ENCODE measurements at regions not wholly inside any gene's neighbourhood (a gene's known extent, or its start where the extent isn't known, plus 50 kb on each side); places are given as distances from the start of the nearest gene placed in this dataset.
"Not testable (repeated sequence)": the region's sequence is repeated elsewhere in the genome, so short reads cannot be mapped to it uniquely, and the experiment has no call there.

GRCh38 chr20:48039514-48039913 lies 254.2 kb upstream of the SULF2 start:
- Histone ChIP-seq H3K27ac (ENCODE audit: low read depth, low read length) (no peak overlapping the region), H3K4me1 (ENCODE audit: control insufficient read depth, insufficient read depth, low read length) (peaks cover 5% of the 10 kb centered on the region; the same call in 1 of the 2 replicates)

GRCh38 chr20:48038713-48039112 lies 253.4 kb upstream of the SULF2 start:
- Histone ChIP-seq H3K27ac (ENCODE audit: low read depth, low read length) (no peak overlapping the region), H3K4me1 (ENCODE audit: control insufficient read depth, insufficient read depth, low read length) (peaks cover 5% of the 10 kb centered on the region; the same call in 1 of the 2 replicates), H3K27me3 (ENCODE audit: control insufficient read depth, insufficient read depth, low read length) (no peaks in the 10 kb centered on the region), H3K4me3 (ENCODE audit: low read depth, low read length) (no peak overlapping the region), H3K9me3 (ENCODE audit: control insufficient read depth, insufficient read depth, low read depth, low read length) (peaks cover 23% of the 10 kb centered on the region), H3K36me3 (ENCODE audit: control insufficient read depth, insufficient read depth, low read length) (no peaks in the 10 kb centered on the region), H3K9ac (ENCODE audit: low read length) (no peak overlapping the region)

More at GRCh38 chr20:48039514-48039913, 254.2 kb upstream of the SULF2 start:
- no peaks in the 10 kb centered on the region for H3K27me3 ChIP-seq (ENCODE audit: control insufficient read depth, insufficient read depth, low read length)
- H3K9ac ChIP-seq (ENCODE audit: low read length) = no peak overlapping the region
- H3K4me3 ChIP-seq (ENCODE audit: low read depth, low read length) = no peak overlapping the region
- no peaks in the 10 kb centered on the region for H3K36me3 ChIP-seq (ENCODE audit: control insufficient read depth, insufficient read depth, low read length)
- peaks cover 23% of the 10 kb centered on the region for H3K9me3 ChIP-seq (ENCODE audit: control insufficient read depth, insufficient read depth, low read depth, low read length)

GRCh38 chr20:48037798-48038197 lies 252.5 kb upstream of the SULF2 start:
- H3K36me3 ChIP-seq (ENCODE audit: control insufficient read depth, insufficient read depth, low read length); H3K4me3 ChIP-seq (ENCODE audit: low read depth, low read length); H3K27me3 ChIP-seq (ENCODE audit: control insufficient read depth, insufficient read depth, low read length); H3K4me1 ChIP-seq (ENCODE audit: control insufficient read depth, insufficient read depth, low read length); H3K9ac ChIP-seq (ENCODE audit: low read length); H3K27ac ChIP-seq (ENCODE audit: low read depth, low read length): not testable (repeated sequence)
- peaks cover 20% of the 10 kb centered on the region for H3K9me3 ChIP-seq (ENCODE audit: control insufficient read depth, insufficient read depth, low read depth, low read length)

GRCh38 chr20:48035961-48036731 lies 250.9 kb upstream of the SULF2 start:
- H3K4me3 ChIP-seq (ENCODE audit: low read depth, low read length) = no peak overlapping the region
- H3K27me3 ChIP-seq (ENCODE audit: control insufficient read depth, insufficient read depth, low read length) = no peaks in the 10 kb centered on the region
- peaks cover 5% of the 10 kb centered on the region; the same call in 1 of the 2 replicates for H3K4me1 ChIP-seq (ENCODE audit: control insufficient read depth, insufficient read depth, low read length)
- H3K9ac ChIP-seq (ENCODE audit: low read length) = no peak overlapping the region
- peaks cover 19% of the 10 kb centered on the region; the same call in 1 of the 2 replicates for H3K9me3 ChIP-seq (ENCODE audit: control insufficient read depth, insufficient read depth, low read depth, low read length)
- H3K27ac ChIP-seq (ENCODE audit: low read depth, low read length) = no peak overlapping the region
- no peaks in the 10 kb centered on the region for H3K36me3 ChIP-seq (ENCODE audit: control insufficient read depth, insufficient read depth, low read length)

GRCh38 chr20:48034751-48035150 lies 249.5 kb upstream of the SULF2 start:
- Histone ChIP-seq H3K36me3 (ENCODE audit: control insufficient read depth, insufficient read depth, low read length) (no peaks in the 10 kb centered on the region), H3K9me3 (ENCODE audit: control insufficient read depth, insufficient read depth, low read depth, low read length) (peaks cover 13% of the 10 kb centered on the region; the same call in 1 of the 2 replicates), H3K9ac (ENCODE audit: low read length) (no peak overlapping the region), H3K27ac (ENCODE audit: low read depth, low read length) (no peak overlapping the region), H3K4me3 (ENCODE audit: low read depth, low read length) (no peak overlapping the region), H3K4me1 (ENCODE audit: control insufficient read depth, insufficient read depth, low read length) (peaks cover 5% of the 10 kb centered on the region; the same call in 1 of the 2 replicates), H3K27me3 (ENCODE audit: control insufficient read depth, insufficient read depth, low read length) (no peaks in the 10 kb centered on the region)

GRCh38 chr20:48033005-48033404 lies 247.7 kb upstream of the SULF2 start:
- not testable (repeated sequence) for H3K36me3 ChIP-seq (ENCODE audit: control insufficient read depth, insufficient read depth, low read length); H3K4me1 ChIP-seq (ENCODE audit: control insufficient read depth, insufficient read depth, low read length); H3K27ac ChIP-seq (ENCODE audit: low read depth, low read length); H3K4me3 ChIP-seq (ENCODE audit: low read depth, low read length); H3K27me3 ChIP-seq (ENCODE audit: control insufficient read depth, insufficient read depth, low read length); H3K9ac ChIP-seq (ENCODE audit: low read length)
- peaks cover 13% of the 10 kb centered on the region; the same call in 1 of the 2 replicates for H3K9me3 ChIP-seq (ENCODE audit: control insufficient read depth, insufficient read depth, low read depth, low read length)

- Histone ChIP-seq H3K9ac (ENCODE audit: low read length) (no peak overlapping the region), H3K36me3 (ENCODE audit: control insufficient read depth, insufficient read depth, low read length) (no peaks in the 10 kb centered on the region), H3K4me3 (ENCODE audit: low read depth, low read length) (no peak overlapping the region), H3K27ac (ENCODE audit: low read depth, low read length) (no peak overlapping the region), H3K27me3 (ENCODE audit: control insufficient read depth, insufficient read depth, low read length) (no peaks in the 10 kb centered on the region), H3K9me3 (ENCODE audit: control insufficient read depth, insufficient read depth, low read depth, low read length) (peaks cover 13% of the 10 kb centered on the region; the same call in 1 of the 2 replicates), H3K4me1 (ENCODE audit: control insufficient read depth, insufficient read depth, low read length) (peaks cover 8% of the 10 kb centered on the region)
Measured at GRCh38 chr20:48031122-48031521, 245.8 kb upstream of the SULF2 start.

- H3K4me1 ChIP-seq (ENCODE audit: control insufficient read depth, insufficient read depth, low read length) = peaks cover 19% of the 10 kb centered on the region
- no peak overlapping the region for H3K9ac ChIP-seq (ENCODE audit: low read length)
- no peak overlapping the region for H3K4me3 ChIP-seq (ENCODE audit: low read depth, low read length)
- no peaks in the 10 kb centered on the region for H3K36me3 ChIP-seq (ENCODE audit: control insufficient read depth, insufficient read depth, low read length)
- H3K9me3 ChIP-seq (ENCODE audit: control insufficient read depth, insufficient read depth, low read depth, low read length) = no peaks in the 10 kb centered on the region
- no peaks in the 10 kb centered on the region for H3K27me3 ChIP-seq (ENCODE audit: control insufficient read depth, insufficient read depth, low read length)
- no peak overlapping the region for H3K27ac ChIP-seq (ENCODE audit: low read depth, low read length)
Measured at GRCh38 chr20:48026981-48027592, 241.8 kb upstream of the SULF2 start.

GRCh38 chr20:48025661-48026060 lies 240.4 kb upstream of the SULF2 start:
- Histone ChIP-seq H3K27me3 (ENCODE audit: control insufficient read depth, insufficient read depth, low read length) (no peaks in the 10 kb centered on the region), H3K27ac (ENCODE audit: low read depth, low read length) (no peak overlapping the region), H3K9ac (ENCODE audit: low read length) (no peak overlapping the region), H3K4me3 (ENCODE audit: low read depth, low read length) (no peak overlapping the region), H3K36me3 (ENCODE audit: control insufficient read depth, insufficient read depth, low read length) (no peaks in the 10 kb centered on the region), H3K9me3 (ENCODE audit: control insufficient read depth, insufficient read depth, low read depth, low read length) (no peaks in the 10 kb centered on the region), H3K4me1 (ENCODE audit: control insufficient read depth, insufficient read depth, low read length) (peaks cover 19% of the 10 kb centered on the region)

- peaks cover 19% of the 10 kb centered on the region for H3K4me1 ChIP-seq (ENCODE audit: control insufficient read depth, insufficient read depth, low read length)
- no peaks in the 10 kb centered on the region for H3K9me3 ChIP-seq (ENCODE audit: control insufficient read depth, insufficient read depth, low read depth, low read length)
- H3K9ac ChIP-seq (ENCODE audit: low read length) = no peak overlapping the region
- no peak overlapping the region for H3K4me3 ChIP-seq (ENCODE audit: low read depth, low read length)
- H3K27ac ChIP-seq (ENCODE audit: low read depth, low read length) = no peak overlapping the region
- no peaks in the 10 kb centered on the region for H3K27me3 ChIP-seq (ENCODE audit: control insufficient read depth, insufficient read depth, low read length)
- H3K36me3 ChIP-seq (ENCODE audit: control insufficient read depth, insufficient read depth, low read length) = no peaks in the 10 kb centered on the region
Measured at GRCh38 chr20:48025051-48025515, 239.8 kb upstream of the SULF2 start.

- H3K36me3 ChIP-seq (ENCODE audit: control insufficient read depth, insufficient read depth, low read length) = no peaks in the 10 kb centered on the region
- no peaks in the 10 kb centered on the region for H3K9me3 ChIP-seq (ENCODE audit: control insufficient read depth, insufficient read depth, low read depth, low read length)
- no peak overlapping the region for H3K27ac ChIP-seq (ENCODE audit: low read depth, low read length)
- no peak overlapping the region for H3K9ac ChIP-seq (ENCODE audit: low read length)
- H3K4me3 ChIP-seq (ENCODE audit: low read depth, low read length) = no peak overlapping the region
- H3K27me3 ChIP-seq (ENCODE audit: control insufficient read depth, insufficient read depth, low read length) = no peaks in the 10 kb centered on the region
- H3K4me1 ChIP-seq (ENCODE audit: control insufficient read depth, insufficient read depth, low read length) = peaks cover 19% of the 10 kb centered on the region
Measured at GRCh38 chr20:48024539-48024938, 239.3 kb upstream of the SULF2 start.
